Large intestine (tissue), 3 donors: ENCODE measurements at regions not wholly inside any gene's neighbourhood (a gene's known extent, or its start where the extent isn't known, plus 50 kb on each side); places are given as distances from the start of the nearest gene placed in this dataset.

Source experiments
- DNase-seq, 2 donors: peaks; one replicate each; pipeline versions ENCODE4 v3.0.0 to v3.0.0-alpha.2; 2013
- H3K27ac ChIP-seq: one replicate; pipeline ENCODE4 v1.5.1; 2013; ENCODE audit warnings: low read length
- H3K27me3 ChIP-seq: 2 replicates; pipeline ENCODE4 v1.6.1; 2013; ENCODE audit warnings: low read length; ENCODE audit not compliant: control insufficient read depth, insufficient read depth
- H3K36me3 ChIP-seq: 2 replicates; pipeline ENCODE4 v1.6.1; 2013; ENCODE audit warnings: low read length; ENCODE audit not compliant: control insufficient read depth, insufficient read depth
- H3K4me1 ChIP-seq: one replicate; pipeline ENCODE4 v1.6.1; 2013; ENCODE audit warnings: low read length; ENCODE audit not compliant: control insufficient read depth, insufficient read depth
- H3K4me3 ChIP-seq: one replicate; pipeline ENCODE4 v1.5.1; 2013; ENCODE audit warnings: low read length
- H3K9me3 ChIP-seq: one replicate; pipeline ENCODE4 v1.6.1; 2013; ENCODE audit warnings: mild to moderate bottlenecking, low read depth, low read length, moderate library complexity; ENCODE audit not compliant: control insufficient read depth
- WGBS: methylation state at CpG from one replicate; pipeline ENCODE4 v1.1.5; 2013; ENCODE audit warnings: low lambda C conversion rate; ENCODE audit not compliant: insufficient coverage; 5-methylcytosine and 5-hydroxymethylcytosine counted together

DNA sequence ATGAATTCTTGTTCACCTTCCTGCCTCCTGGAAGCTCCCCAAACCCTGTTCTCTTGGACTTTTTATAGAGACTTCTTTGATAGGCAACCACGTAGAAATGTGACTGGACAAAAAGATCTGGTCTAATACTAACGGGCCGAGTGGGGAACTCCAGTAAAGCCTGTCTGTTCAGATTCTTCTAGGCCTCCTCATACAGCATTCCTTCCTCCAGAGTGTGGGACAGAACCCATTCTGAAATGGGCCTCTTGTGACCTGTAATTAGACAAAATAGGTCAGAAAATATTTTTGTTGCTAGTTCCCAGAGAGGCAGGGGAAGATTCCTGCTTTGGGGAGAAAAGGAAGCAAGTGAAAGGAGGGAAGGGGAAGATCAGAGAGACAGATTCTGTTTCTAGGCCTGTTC lies 374.3 kb downstream of the CDH26 start:
- no peaks in the 10 kb centered on the region for H3K9me3 ChIP-seq
- H3K27ac ChIP-seq, result no peak overlapping the region
- WGBS, result no CpG with 5 or more reads among the region's 3 CpGs
- H3K36me3 ChIP-seq, result no peaks in the 10 kb centered on the region
- DNase-seq, result no peak
- H3K4me3 ChIP-seq, result no peak overlapping the region
- no peaks in the 10 kb centered on the region for H3K27me3 ChIP-seq
- H3K4me1 ChIP-seq, result no peaks in the 10 kb centered on the region

DNA sequence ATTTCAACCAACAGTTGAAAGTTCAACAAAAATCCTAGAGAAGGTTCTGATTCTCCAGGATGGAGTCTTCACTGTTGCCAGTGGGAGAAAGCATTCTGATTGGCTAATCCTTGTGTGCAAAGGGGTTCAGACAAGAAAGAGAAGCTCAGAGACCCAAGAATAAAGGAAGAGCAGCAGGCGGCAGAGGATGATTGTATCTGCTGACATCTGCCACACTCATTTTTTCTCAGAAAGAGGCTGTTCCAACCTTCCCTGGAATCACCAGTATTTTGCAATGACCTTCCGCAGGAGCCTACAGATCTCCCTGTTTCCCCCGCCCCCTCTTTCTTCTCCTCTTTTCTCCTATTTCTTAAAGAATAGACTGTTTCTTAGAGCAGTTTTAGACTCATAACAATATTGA lies 376.7 kb downstream of the CDH26 start:
- H3K4me3 ChIP-seq, result no peak overlapping the region
- no peaks in the 10 kb centered on the region for H3K36me3 ChIP-seq
- H3K27ac ChIP-seq, result no peak overlapping the region
- WGBS, result 93% methylated on average over 2 of the region's 3 CpGs
- no peaks in the 10 kb centered on the region for H3K27me3 ChIP-seq
- no peak for DNase-seq
- no peaks in the 10 kb centered on the region for H3K9me3 ChIP-seq
- H3K4me1 ChIP-seq, result no peaks in the 10 kb centered on the region

DNA sequence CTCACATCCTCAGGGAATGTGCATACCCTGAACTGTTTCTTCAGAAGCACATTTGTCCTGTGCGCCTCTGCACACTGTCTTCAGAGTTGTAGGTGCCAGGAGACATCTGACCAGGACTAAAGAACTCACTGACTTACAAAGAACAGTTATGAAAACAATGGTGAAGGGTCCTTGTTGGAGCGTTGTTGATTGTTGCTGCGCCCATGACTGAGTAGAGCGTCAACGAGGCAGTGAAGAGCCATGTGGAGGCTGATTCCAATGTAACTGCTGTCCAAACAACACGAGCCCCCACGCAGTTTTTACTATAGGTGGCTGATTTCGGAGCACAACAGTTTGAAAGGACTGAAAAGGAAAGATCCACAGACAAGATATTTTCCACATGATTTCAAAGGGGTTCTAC lies 380.3 kb downstream of the CDH26 start:
- Histone ChIP-seq H3K27ac (no peak overlapping the region), H3K4me1 (no peaks in the 10 kb centered on the region), H3K27me3 (no peaks in the 10 kb centered on the region), H3K9me3 (no peaks in the 10 kb centered on the region), H3K4me3 (no peak overlapping the region), H3K36me3 (no peaks in the 10 kb centered on the region)
- DNase-seq, result no peak
- WGBS, result no CpG with 5 or more reads among the region's 8 CpGs

DNA sequence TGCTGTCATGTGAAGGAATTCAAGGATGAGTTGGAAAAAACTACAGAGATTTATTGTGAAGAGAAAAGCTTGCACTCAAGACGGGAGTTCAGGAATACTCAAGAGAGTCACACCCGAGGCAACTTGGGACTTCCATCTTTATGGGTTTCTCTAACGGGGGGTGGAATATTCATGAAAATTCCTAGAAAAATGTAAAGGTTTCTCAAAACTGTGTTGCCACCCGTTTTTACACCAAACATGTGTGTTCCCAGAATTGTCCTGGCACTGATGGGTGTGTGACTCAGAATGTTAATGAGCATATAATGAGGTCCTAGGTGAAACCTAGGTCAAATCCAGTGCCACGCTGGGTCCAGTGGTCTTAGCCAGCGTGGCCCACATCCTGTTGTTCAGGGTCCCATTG lies 381.5 kb downstream of the CDH26 start:
- Histone ChIP-seq H3K4me1 (no peaks in the 10 kb centered on the region), H3K4me3 (no peak overlapping the region), H3K36me3 (no peaks in the 10 kb centered on the region), H3K9me3 (no peaks in the 10 kb centered on the region), H3K27ac (no peak overlapping the region), H3K27me3 (no peaks in the 10 kb centered on the region)
- WGBS, result no CpG with 5 or more reads among the region's 6 CpGs
- no peak for DNase-seq

DNA sequence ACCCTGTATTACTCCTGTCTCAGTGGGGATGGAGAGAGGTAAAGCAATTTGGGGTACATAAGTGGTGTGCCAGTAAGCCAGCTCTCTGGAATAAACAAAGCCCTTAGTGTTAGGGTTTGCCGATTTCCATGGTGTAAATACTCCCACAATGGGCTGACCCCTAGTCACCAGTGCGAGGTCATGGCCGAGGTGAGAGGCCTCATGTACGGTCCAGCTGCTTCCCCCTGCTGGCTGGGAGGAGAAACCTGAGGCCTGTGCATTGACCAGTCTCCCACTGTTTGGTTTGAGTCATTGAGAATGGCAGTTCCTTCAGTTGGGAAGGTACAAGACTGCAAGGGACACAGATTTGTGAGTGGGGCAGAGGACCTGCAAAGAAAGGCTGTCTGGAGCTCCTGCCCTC lies 382.0 kb downstream of the CDH26 start:
- H3K27me3 ChIP-seq, result no peaks in the 10 kb centered on the region
- DNase-seq, result no peak
- H3K4me3 ChIP-seq, result no peak overlapping the region
- WGBS, result no CpG with 5 or more reads among the region's 4 CpGs
- H3K9me3 ChIP-seq, result no peaks in the 10 kb centered on the region
- no peaks in the 10 kb centered on the region for H3K36me3 ChIP-seq
- no peaks in the 10 kb centered on the region for H3K4me1 ChIP-seq
- H3K27ac ChIP-seq, result no peak overlapping the region

DNA sequence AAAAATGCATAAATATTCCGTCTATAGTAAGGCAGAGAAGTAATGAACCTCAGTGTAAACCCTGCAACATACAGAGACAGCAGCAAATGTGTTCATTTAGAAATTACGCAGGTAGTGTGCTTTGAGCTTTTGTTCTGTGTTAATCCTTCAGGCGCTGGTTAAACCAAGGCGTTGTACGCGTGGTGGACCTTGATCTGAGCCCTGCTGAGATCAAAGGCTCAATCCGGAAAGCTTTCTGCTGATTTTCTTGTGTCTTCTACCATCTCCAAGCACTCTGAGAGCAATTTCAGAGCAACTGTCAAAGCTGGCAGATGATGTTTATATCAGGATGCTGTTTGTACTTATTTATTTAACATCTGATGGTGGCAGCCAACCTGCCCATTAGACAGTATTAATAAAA lies 382.8 kb downstream of the CDH26 start:
- H3K4me3 ChIP-seq, result no peak overlapping the region
- WGBS, result 20% methylated on average over 1 of the region's 7 CpGs
- H3K27ac ChIP-seq, result no peak overlapping the region
- no peaks in the 10 kb centered on the region for H3K27me3 ChIP-seq
- DNase-seq, result peak; percentile 23 to 56
- H3K36me3 ChIP-seq, result no peaks in the 10 kb centered on the region
- H3K4me1 ChIP-seq, result no peaks in the 10 kb centered on the region
- H3K9me3 ChIP-seq, result no peaks in the 10 kb centered on the region

DNA sequence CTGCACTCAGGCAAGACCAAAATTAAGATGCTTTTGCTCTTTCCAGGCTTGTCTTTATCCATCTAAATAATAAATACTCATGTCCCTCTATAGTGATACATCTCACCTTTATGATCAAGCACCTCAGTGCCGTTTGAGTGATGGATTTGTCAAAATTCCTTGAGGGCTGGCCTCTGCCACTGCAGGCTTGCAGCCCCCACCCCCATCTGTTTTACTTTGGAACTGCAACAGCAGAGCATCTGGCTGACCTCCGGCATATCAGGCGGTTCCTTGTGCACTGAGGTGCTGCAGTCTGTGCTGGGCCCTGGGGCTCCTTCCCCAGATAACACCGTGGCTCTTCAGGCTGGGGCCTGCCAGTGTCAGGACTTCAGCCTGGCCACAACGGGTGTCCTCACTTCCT lies 386.9 kb downstream of the CDH26 start:
- no peak overlapping the region for H3K4me3 ChIP-seq
- no peaks in the 10 kb centered on the region for H3K9me3 ChIP-seq
- no peak overlapping the region for H3K27ac ChIP-seq
- H3K36me3 ChIP-seq, result no peaks in the 10 kb centered on the region
- no peaks in the 10 kb centered on the region for H3K4me1 ChIP-seq
- no peaks in the 10 kb centered on the region for H3K27me3 ChIP-seq
- no peak for DNase-seq
- WGBS, result no CpG with 5 or more reads among the region's 5 CpGs

DNA sequence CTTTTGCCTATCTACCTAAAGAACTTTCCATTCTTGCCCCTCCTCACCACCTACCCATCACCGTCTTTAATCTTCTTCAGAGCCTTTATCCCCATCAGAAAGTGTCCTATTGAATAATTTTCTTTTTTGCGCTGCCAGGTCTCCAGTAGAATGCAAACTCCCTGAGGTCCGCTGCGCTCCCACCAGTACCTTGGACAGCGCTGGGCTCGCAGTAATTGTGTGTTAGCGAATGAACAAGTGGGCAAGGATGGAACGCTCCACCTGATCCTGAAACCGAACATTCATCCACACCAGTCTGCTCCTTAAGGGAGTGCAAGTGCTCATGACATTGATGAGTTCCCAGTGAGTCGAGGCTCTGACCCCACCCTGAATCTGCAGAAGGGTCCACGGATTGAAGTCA lies 391.2 kb downstream of the CDH26 start:
- WGBS, result 100% methylated on average over 1 of the region's 11 CpGs
- DNase-seq, result no peak
- H3K36me3 ChIP-seq, result no peaks in the 10 kb centered on the region
- H3K27ac ChIP-seq, result no peak overlapping the region
- H3K9me3 ChIP-seq, result no peaks in the 10 kb centered on the region
- no peak overlapping the region for H3K4me3 ChIP-seq
- H3K4me1 ChIP-seq, result no peaks in the 10 kb centered on the region
- no peaks in the 10 kb centered on the region for H3K27me3 ChIP-seq

DNA sequence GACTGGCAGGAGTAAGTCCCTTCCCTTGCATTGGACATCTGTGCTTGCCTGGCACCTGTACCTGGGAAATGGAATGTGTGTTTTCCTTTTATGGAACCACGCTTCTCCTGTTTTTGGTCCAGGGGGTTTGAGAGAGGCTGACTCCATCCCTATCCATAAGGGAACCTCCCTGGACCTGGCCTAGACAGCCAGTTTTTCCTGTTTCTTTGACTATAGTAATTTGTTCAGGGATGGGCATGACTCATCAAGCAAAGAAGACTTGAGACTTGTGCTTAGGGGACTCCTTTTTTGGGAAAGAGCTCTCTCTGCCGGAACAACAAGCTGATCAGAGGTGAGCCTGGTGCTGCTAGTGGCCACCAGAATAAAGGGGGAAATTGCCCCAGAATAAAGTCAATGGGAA lies 393.8 kb downstream of the CDH26 start:
- H3K9me3 ChIP-seq, result no peaks in the 10 kb centered on the region
- H3K4me1 ChIP-seq, result no peaks in the 10 kb centered on the region
- H3K27ac ChIP-seq, result no peak overlapping the region
- H3K27me3 ChIP-seq, result no peaks in the 10 kb centered on the region
- DNase-seq, result no peak
- no CpG with 5 or more reads among the region's 2 CpGs for WGBS
- H3K4me3 ChIP-seq, result no peak overlapping the region
- H3K36me3 ChIP-seq, result no peaks in the 10 kb centered on the region

DNA sequence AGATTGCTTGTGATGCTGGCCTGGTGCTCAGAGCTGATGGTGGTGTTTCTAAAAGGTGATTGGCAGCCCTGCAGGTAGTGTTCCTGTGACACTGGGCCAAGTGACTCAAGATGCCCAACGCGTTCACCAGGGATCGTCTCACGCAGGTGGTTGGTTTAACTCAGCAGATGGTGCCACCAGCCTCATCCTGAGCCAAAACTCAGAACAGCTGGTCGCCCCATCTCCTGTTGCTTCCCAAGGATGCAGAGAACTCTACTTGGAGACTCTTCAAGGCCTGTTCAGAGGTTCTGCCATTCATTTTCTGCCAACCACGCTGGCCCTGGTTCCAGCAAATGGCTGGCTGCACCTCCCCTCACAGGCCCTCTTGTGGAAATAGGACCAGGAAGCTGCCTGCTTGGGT lies 394.4 kb downstream of the CDH26 start:
- no CpG with 5 or more reads among the region's 6 CpGs for WGBS

DNA sequence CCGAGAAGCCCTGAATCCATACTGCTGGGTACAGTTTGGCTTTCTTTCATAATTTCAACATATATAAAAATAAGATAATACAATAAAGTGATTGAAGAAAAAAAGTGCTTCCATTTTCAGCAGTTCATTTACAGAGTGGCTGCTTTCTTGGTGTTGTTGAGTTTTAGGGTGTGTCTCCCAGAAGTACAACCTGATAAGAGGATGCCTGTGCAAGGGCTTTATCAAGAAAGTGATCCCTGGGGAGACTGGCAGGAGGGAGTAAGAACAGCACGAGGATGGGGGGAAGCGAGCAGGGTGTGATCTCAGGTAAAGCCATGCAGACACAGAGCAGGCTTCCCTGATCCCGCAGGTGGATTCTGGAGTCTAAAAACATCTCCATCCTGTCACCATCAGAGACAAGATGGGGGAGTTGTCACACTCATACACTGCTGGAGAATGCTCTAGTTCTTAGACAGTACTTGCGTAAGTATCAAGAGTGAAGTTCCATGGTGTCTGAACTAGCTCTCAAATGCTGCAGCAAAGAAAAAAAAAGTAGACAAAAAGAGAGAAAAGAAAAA lies 395.9 kb downstream of the CDH26 start:
- H3K27me3 ChIP-seq, result no peaks in the 10 kb centered on the region
- no peak overlapping the region for H3K4me3 ChIP-seq
- 60% methylated on average over 3 of the region's 5 CpGs for WGBS
- DNase-seq, result peak in 1 of 2 donors; percentile 11
- H3K9me3 ChIP-seq, result no peaks in the 10 kb centered on the region
- no peaks in the 10 kb centered on the region for H3K36me3 ChIP-seq
- H3K4me1 ChIP-seq, result no peaks in the 10 kb centered on the region
- no peak overlapping the region for H3K27ac ChIP-seq

More for the DNA sequence above, 394.4 kb downstream of the CDH26 start:
- no peaks in the 10 kb centered on the region for H3K27me3 ChIP-seq
- H3K36me3 ChIP-seq, result no peaks in the 10 kb centered on the region
- no peak for DNase-seq
- no peaks in the 10 kb centered on the region for H3K4me1 ChIP-seq
- no peaks in the 10 kb centered on the region for H3K9me3 ChIP-seq
- H3K4me3 ChIP-seq, result no peak overlapping the region
- H3K27ac ChIP-seq, result no peak overlapping the region
